ENCODE measurements at regions not wholly inside any gene's neighbourhood (a gene's known extent, or its start where the extent isn't known, plus 50 kb on each side); places are given as distances from the start of the nearest gene placed in this dataset.

GRCh38 chr4:59920416-59920815, 1279.7 kb upstream of the ADGRL3 start:
- Histone ChIP-seq H2BK5ac (ENCODE audit: low read depth, low read length) (no peak overlapping the region), H2BK12ac (ENCODE audit: low read depth, low read length) (no peak overlapping the region), H3K4me3 (ENCODE audit: extremely low read depth in 1 of 4, insufficient read depth in 2 of 4, low read depth in 3 of 4, low read length in 4 of 4) (no peak overlapping the region), H3K18ac (ENCODE audit: extremely low read depth, low read length) (peak overlapping the region; percentile 42; the same call in 1 of the 2 replicates), H3K23ac (ENCODE audit: insufficient read length) (no peak overlapping the region), H3K4ac (replicated peaks; ENCODE audit: insufficient read length, low read depth, low read length) (no peak overlapping the region), H2AK5ac (ENCODE audit: low read depth, low read length) (no peak overlapping the region), H2BK15ac (ENCODE audit: low read length) (no peak overlapping the region), H3K27ac (ENCODE audit: low read depth, low read length) (no peak overlapping the region), H2AFZ (ENCODE audit: low read length) (peak overlapping the region; percentile 95), H2BK120ac (replicated peaks; ENCODE audit: low read depth, low read length) (no peak overlapping the region), H3K79me2 (ENCODE audit: control insufficient read depth in 1 of 2, insufficient read depth in 2 of 2, low read length in 2 of 2) (no peaks in the 10 kb centered on the region), H2BK20ac (ENCODE audit: low read length) (no peak overlapping the region), H3K4me1 (replicated peaks in 1 of 4; ENCODE audit: control insufficient read depth in 3 of 4, insufficient read depth in 4 of 4, low read length in 3 of 4) (peaks cover 0 to 3% (median 0%) of the 10 kb centered on the region in 4 experiments; a peak in 2 of 7 replicates), H3K23me2 (ENCODE audit: low read depth, low read length) (no peaks in the 10 kb centered on the region), H3K56ac (replicated peaks; ENCODE audit: insufficient read length, low read depth, low read length) (no peak overlapping the region), H3K27me3 (replicated peaks in 1 of 4; ENCODE audit: control insufficient read depth in 3 of 4, extremely low read depth in 1 of 4, insufficient read depth in 3 of 4, low read length in 3 of 4) (no peaks in the 10 kb centered on the region), H3K9ac (replicated peaks in 1 of 4; ENCODE audit: extremely low read depth in 1 of 4, low read depth in 3 of 4, low read length in 3 of 4) (no peak overlapping the region), H4K91ac (replicated peaks; ENCODE audit: insufficient read length, low read length) (no peak overlapping the region), H4K8ac (ENCODE audit: extremely low read depth, insufficient read depth, low read length) (peak overlapping the region; percentile 62; the same call in 1 of the 2 replicates), H3K4me2 (ENCODE audit: insufficient read depth in 1 of 2, low read depth in 2 of 2, low read length in 2 of 2) (no peak overlapping the region), H4K20me1 (replicated peaks in 1 of 2; ENCODE audit: control insufficient read depth in 1 of 2, insufficient read depth in 2 of 2, low read length in 2 of 2) (no peaks in the 10 kb centered on the region), H3K14ac (ENCODE audit: insufficient read length) (no peak overlapping the region), H3K79me1 (ENCODE audit: low read depth, low read length) (no peaks in the 10 kb centered on the region), H3K36me3 (ENCODE audit: control insufficient read depth in 2 of 4, insufficient read depth in 4 of 4, low read length in 3 of 4) (no peaks in the 10 kb centered on the region), H4K5ac (ENCODE audit: insufficient read length, low read depth, low read length) (no peak overlapping the region), H3K9me3 (ENCODE audit: insufficient read depth in 2 of 2, low read depth in 1 of 2, low read length in 1 of 2) (no peaks in the 10 kb centered on the region)
- TF ChIP-seq CTCF (IDR thresholded peaks at IDR 0.05; ENCODE audit: control extremely low read depth in 1 of 3, insufficient read depth in 1 of 3, low read depth in 1 of 3, low read length in 3 of 3) (peak in 2 of 3 experiments; percentile 18 to 31; a peak in 3 of 4 replicates), TBP (IDR thresholded peaks at IDR 0.05; ENCODE audit: low read depth, low read length) (no peak), KDM5A (IDR thresholded peaks at IDR 0.05; ENCODE audit: low read length) (no peak), CEBPB (IDR thresholded peaks at IDR 0.05; ENCODE audit: low read depth, low read length) (0 out of 2 replicates have a peak, but pooled peaks have one; percentile 13), RAD21 (IDR thresholded peaks at IDR 0.05 in 1 of 2, conservative IDR thresholded peaks at IDR 0.05 in 1 of 2; ENCODE audit: low read depth in 2 of 2, low read length in 2 of 2) (peak; percentile 36 to 46; a peak in 3 of 4 replicates)
- DNase-seq (ENCODE audit: low read depth in 1 of 2, low spot score in 2 of 2) (no peak), FAIRE-seq (no peak)
- POLR2A ChIA-PET (ENCODE audit: partially characterized antibody) = no interaction called here
- CTCF ChIA-PET (ENCODE audit: partially characterized antibody) = interaction anchor here (0.6 to 2.3 kb wide), 8 partner anchors 9 to 286 kb away, joined by 3 to 8 read pairs (median 3); no protein-coding TSS in a partner anchor
- 61% methylated on average over 3 of the region's 3 CpGs; no CpG with 5 or more reads in 1 of the 2 experiments for WGBS, 2 experiments (ENCODE audit: extremely low coverage in 1 of 2, insufficient coverage in 1 of 2, insufficient read length in 1 of 2, insufficient replicate concordance in 2 of 2, low coverage in 1 of 2, low lambda C conversion rate in 2 of 2, missing lambda C conversion rate in 1 of 2)
